ENCODE measurements at regions not wholly inside any gene's neighbourhood (a gene's known extent, or its start where the extent isn't known, plus 50 kb on each side); places are given as distances from the start of the nearest gene placed in this dataset.
"Not testable (repeated sequence)": the region's sequence is repeated elsewhere in the genome, so short reads cannot be mapped to it uniquely, and the experiment has no call there.

DNA sequence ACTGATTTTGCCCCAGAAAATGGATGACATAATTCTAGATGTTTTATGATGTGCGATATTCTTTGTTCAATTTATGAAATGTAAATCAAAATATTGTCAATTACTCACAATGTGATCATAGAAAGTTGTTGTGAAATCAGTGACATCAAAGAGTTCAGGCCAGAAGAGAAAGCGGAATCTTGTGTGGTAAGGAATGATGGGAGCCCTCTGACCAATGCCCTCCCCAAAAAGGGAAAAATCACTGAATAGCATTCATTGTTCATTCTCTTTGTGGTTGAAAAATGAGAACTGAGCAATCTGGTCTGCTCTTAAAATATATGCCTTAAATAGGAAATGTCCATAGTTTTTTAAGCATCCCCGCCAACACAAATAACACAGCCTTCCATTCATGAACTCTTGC lies 247.1 kb upstream of the GRIK2 start:
- Histone ChIP-seq H3K36me3 (ENCODE audit: control insufficient read depth, insufficient read depth, low read length) (no peaks in the 10 kb centered on the region), H3K27me3 (ENCODE audit: control insufficient read depth, insufficient read depth, low read length) (no peaks in the 10 kb centered on the region), H3K4me3 (ENCODE audit: low read depth, low read length) (no peak overlapping the region)
- TF ChIP-seq, protein P1, sequence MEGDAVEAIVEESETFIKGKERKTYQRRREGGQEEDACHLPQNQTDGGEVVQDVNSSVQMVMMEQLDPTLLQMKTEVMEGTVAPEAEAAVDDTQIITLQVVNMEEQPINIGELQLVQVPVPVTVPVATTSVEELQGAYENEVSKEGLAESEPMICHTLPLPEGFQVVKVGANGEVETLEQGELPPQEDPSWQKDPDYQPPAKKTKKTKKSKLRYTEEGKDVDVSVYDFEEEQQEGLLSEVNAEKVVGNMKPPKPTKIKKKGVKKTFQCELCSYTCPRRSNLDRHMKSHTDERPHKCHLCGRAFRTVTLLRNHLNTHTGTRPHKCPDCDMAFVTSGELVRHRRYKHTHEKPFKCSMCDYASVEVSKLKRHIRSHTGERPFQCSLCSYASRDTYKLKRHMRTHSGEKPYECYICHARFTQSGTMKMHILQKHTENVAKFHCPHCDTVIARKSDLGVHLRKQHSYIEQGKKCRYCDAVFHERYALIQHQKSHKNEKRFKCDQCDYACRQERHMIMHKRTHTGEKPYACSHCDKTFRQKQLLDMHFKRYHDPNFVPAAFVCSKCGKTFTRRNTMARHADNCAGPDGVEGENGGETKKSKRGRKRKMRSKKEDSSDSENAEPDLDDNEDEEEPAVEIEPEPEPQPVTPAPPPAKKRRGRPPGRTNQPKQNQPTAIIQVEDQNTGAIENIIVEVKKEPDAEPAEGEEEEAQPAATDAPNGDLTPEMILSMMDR (IDR thresholded peaks at IDR 0.05; ENCODE audit: insufficient read depth, low read length, poor library complexity, severe bottlenecking) = no peak
- no peak for DNase-seq (ENCODE audit: low read depth)

DNA sequence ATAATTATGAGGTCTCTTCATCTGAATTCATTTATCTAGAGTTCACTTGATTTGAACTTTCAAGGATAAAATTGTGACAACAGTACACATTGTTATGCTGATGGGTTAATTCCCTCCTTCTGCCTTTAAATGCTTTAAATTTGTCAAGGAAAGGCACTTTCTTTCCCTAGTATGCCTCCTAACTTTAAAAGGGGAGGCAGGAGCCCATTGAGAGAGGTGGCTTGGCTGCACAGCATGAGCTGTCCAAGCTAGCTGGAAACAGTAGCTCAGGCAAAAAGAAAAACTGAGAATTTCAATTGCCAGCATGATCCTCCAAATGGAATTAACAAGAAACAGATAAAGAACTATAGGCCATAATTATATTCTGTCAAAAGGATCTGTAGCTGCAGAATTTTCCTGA lies 243.3 kb upstream of the GRIK2 start:
- Histone ChIP-seq H3K36me3 (ENCODE audit: control insufficient read depth, insufficient read depth, low read length) (no peaks in the 10 kb centered on the region), H3K4me3 (ENCODE audit: low read depth, low read length) (no peak overlapping the region), H3K27me3 (ENCODE audit: control insufficient read depth, insufficient read depth, low read length) (no peaks in the 10 kb centered on the region)
- DNase-seq (ENCODE audit: low read depth) = no peak
- TF ChIP-seq, protein P1 (IDR thresholded peaks at IDR 0.05; ENCODE audit: insufficient read depth, low read length, poor library complexity, severe bottlenecking) = no peak

DNA sequence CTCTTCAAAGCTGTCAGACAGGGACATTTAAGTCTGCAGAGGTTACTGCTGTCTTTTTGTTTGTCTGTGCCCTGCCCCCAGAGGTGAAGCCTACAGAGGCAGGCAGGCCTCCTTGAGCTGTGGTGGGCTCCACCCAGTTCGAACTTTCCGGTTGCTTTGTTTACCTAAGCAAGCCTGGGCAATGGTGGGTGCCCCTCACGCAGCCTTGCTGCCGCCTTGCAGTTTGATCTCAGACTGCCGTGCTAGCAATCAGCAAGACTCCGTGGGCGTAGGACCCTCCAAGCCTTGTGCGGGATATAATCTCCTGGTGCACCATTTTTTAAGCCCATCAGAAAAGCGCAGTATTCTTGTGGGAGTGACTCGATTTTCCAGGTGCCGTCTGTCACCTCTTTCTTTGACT lies 235.9 kb upstream of the GRIK2 start:
- not testable (repeated sequence) for H3K4me3 ChIP-seq (ENCODE audit: low read depth, low read length); H3K27me3 ChIP-seq (ENCODE audit: control insufficient read depth, insufficient read depth, low read length); DNase-seq (ENCODE audit: low read depth); H3K36me3 ChIP-seq (ENCODE audit: control insufficient read depth, insufficient read depth, low read length)

DNA sequence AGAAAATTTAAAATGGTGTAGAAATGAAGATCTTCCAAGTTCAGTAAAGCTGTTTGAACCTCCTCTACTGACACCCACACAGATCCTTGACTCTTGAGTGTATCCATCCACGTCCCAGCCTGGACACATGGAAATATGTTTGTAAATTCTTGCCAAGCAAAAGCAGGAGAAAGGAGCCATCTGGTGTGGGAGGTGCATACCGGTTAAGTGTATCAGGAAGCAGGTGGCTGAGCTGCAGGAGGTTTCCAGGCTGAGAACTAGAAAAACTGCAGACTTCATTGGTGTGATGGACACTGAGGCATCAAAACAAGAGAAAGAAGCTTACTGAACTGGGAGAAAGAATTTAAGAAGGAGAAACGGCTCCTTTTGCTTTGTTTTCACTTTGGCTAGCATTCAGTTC lies 229.9 kb upstream of the GRIK2 start:
- H3K4me3 ChIP-seq (ENCODE audit: low read depth, low read length) = no peak overlapping the region
- no peaks in the 10 kb centered on the region for H3K36me3 ChIP-seq (ENCODE audit: control insufficient read depth, insufficient read depth, low read length)
- H3K27me3 ChIP-seq (ENCODE audit: control insufficient read depth, insufficient read depth, low read length) = no peaks in the 10 kb centered on the region
- TF ChIP-seq, protein P1 (IDR thresholded peaks at IDR 0.05; ENCODE audit: insufficient read depth, low read length, poor library complexity, severe bottlenecking) = no peak
- no peak for DNase-seq (ENCODE audit: low read depth)

DNA sequence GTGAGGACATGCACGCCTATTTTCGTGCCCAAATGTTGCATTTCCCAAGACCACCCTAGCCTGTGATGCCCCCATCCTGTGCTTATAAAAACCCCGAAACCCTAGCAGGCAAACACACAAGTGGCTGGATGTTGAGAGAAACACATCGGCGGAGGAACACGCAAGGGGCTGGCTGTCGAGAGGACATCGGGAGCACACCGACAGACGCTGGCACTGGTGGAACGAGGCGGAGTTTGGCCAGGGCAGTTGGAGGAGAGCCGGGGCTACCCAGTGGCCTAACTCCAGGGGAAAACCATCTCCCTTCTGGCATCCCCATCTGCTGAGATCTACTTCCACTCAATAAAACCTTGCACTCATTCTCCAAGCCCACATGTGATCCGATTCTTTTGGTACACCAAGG lies 225.9 kb upstream of the GRIK2 start:
- Histone ChIP-seq H3K36me3 (ENCODE audit: control insufficient read depth, insufficient read depth, low read length) (no peaks in the 10 kb centered on the region), H3K4me3 (ENCODE audit: low read depth, low read length) (no peak overlapping the region), H3K27me3 (ENCODE audit: control insufficient read depth, insufficient read depth, low read length) (no peaks in the 10 kb centered on the region)
- TF ChIP-seq, protein P1 (IDR thresholded peaks at IDR 0.05; ENCODE audit: insufficient read depth, low read length, poor library complexity, severe bottlenecking) = no peak
- no peak for DNase-seq (ENCODE audit: low read depth)

DNA sequence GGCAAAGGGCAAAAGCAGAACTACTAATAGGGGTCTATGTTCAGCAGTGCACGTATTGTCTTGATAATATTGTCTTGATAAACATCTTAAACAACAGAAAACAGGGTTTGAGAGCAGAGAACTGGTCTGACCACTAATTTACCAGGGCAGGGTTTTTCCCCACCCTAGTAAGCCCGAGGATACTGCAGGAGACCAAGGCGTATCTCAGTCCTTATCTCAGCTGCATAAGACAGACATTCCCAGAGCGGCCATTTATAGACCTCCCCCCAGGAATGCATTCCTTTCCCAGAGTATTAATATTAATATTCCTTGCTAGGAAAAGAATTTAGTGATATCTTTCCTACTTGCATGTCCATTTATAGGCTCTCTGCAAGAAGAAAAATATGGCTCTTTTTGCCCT lies 222.5 kb upstream of the GRIK2 start:
- not testable (repeated sequence) for H3K27me3 ChIP-seq (ENCODE audit: control insufficient read depth, insufficient read depth, low read length); H3K4me3 ChIP-seq (ENCODE audit: low read depth, low read length); H3K36me3 ChIP-seq (ENCODE audit: control insufficient read depth, insufficient read depth, low read length); DNase-seq (ENCODE audit: low read depth)

DNA sequence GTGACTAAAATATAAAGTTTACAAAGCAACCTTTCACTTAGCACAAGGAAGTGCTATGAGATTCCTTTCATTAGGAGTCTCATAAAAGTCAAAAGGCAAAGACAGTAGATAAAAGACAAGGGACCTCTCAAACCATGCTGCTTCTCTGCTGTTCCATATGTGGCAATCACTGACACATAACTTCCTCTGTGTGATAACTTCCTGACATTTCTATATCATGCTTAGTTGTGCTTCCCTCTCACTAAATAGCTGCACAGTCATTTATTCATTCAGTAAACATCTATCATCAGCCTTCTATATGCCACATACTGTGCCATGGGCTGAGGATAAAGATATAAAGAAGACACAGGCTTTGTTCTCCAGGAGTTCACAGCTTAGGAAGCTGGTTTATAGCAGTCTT lies 214.8 kb upstream of the GRIK2 start:
- Histone ChIP-seq H3K36me3 (ENCODE audit: control insufficient read depth, insufficient read depth, low read length) (no peaks in the 10 kb centered on the region), H3K4me3 (ENCODE audit: low read depth, low read length) (no peak overlapping the region), H3K27me3 (ENCODE audit: control insufficient read depth, insufficient read depth, low read length) (no peaks in the 10 kb centered on the region)
- no peak for DNase-seq (ENCODE audit: low read depth)
- TF ChIP-seq, protein P1 (IDR thresholded peaks at IDR 0.05; ENCODE audit: insufficient read depth, low read length, poor library complexity, severe bottlenecking) = no peak

Data from kidney epithelial cell (primary cell).